ENCODE measurements at regions not wholly inside any gene's neighbourhood (a gene's known extent, or its start where the extent isn't known, plus 50 kb on each side); places are given as distances from the start of the nearest gene placed in this dataset.

DNA sequence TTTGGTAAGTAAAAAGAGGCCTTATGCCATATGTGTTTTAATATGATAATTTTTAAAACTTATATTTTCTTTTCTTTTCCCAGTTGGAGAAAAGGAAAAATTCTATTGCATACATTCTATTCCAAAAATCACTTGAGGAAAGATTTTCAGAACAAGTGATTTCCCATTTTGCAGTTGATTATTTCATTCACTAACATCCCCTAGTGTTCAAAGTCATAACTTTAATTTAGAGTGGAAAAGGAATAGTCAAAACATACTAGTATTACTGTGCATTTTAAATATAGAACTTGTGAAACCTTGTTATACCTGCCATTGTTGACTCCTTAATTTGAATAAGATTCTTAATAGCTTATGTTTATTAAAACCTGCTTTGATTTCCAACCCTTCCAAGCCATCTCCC is 1157.6 kb upstream of the ADGRL4 start:
- TF ChIP-seq, protein P1, sequence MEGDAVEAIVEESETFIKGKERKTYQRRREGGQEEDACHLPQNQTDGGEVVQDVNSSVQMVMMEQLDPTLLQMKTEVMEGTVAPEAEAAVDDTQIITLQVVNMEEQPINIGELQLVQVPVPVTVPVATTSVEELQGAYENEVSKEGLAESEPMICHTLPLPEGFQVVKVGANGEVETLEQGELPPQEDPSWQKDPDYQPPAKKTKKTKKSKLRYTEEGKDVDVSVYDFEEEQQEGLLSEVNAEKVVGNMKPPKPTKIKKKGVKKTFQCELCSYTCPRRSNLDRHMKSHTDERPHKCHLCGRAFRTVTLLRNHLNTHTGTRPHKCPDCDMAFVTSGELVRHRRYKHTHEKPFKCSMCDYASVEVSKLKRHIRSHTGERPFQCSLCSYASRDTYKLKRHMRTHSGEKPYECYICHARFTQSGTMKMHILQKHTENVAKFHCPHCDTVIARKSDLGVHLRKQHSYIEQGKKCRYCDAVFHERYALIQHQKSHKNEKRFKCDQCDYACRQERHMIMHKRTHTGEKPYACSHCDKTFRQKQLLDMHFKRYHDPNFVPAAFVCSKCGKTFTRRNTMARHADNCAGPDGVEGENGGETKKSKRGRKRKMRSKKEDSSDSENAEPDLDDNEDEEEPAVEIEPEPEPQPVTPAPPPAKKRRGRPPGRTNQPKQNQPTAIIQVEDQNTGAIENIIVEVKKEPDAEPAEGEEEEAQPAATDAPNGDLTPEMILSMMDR (IDR thresholded peaks at IDR 0.05; ENCODE audit: borderline replicate concordance, control extremely low read depth, extremely low read depth, insufficient read depth, missing control alignments): no peak
- DNase-seq (ENCODE audit: low spot score): no peak
- in situ Hi-C loops (cut with MboI; ENCODE audit: low sequenced_read_pairs, unreplicated experiment): no loop called here

DNA sequence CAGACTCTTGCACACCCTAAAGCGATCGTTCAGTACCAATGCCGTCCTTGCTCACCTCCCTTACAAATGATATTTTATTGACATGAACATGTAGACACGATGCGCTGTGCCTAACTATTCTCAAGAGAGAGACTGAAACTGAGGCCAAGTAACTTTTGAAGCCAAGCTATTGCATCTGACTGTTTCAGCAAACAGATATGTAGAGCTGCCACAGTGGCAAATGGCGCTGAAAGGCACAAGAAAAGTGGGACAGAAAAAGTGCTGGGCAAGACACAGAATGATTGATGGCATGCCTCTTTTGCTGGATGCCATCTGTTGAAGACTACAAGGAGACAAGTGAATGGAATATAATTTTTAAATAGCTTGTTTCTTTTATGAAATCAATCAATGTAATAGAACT is 1157.2 kb upstream of the ADGRL4 start:
- in situ Hi-C loops (cut with MboI; ENCODE audit: low sequenced_read_pairs, unreplicated experiment): no loop called here
- TF ChIP-seq, protein P1 (IDR thresholded peaks at IDR 0.05; ENCODE audit: borderline replicate concordance, control extremely low read depth, extremely low read depth, insufficient read depth, missing control alignments): no peak

DNA sequence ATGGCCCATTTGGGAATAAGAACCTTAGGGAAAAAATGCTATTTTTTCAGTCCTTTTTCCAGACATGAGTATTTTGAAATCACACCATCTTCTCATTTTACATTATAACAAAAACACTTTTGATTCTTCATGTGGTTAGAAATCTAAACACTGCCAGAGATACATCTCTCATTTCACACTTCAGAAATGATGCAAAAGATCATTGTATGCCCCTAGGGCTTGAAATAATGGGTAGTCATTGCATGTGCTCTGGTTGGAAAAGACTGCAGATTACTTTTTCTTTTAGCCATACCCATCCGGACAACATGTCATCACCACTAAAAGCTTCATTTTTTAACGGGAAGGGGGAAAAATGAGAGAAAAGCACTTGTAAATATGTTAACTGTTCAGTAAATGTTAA is 1152.2 kb upstream of the ADGRL4 start:
- in situ Hi-C loops (cut with MboI; ENCODE audit: low sequenced_read_pairs, unreplicated experiment): no loop called here
- no peak for DNase-seq (ENCODE audit: low spot score)
- TF ChIP-seq, protein P1 (IDR thresholded peaks at IDR 0.05; ENCODE audit: borderline replicate concordance, control extremely low read depth, extremely low read depth, insufficient read depth, missing control alignments): no peak

More for the DNA sequence above, 1157.2 kb upstream of the ADGRL4 start:
- DNase-seq (ENCODE audit: low spot score): no peak

DNA sequence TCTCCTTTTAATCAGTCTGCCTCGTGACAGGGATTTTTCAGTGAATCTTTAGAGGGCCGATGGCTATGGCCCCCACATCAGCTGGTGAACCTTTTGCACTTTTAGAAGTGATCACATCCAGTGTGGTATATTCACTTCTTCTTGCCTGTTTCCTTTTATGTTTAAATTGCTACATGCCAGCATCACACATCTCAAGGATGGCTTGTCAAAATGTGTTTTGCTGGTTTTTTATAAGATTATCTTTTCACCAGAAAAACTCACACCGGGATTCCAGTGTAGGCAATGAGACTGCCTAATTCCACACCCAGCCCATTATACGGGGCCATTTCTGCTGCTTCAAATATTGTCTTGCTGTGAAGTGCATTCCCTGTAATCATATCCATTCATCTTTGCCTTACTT is 1151.7 kb upstream of the ADGRL4 start:
- no peak for DNase-seq (ENCODE audit: low spot score)
- in situ Hi-C loops (cut with MboI; ENCODE audit: low sequenced_read_pairs, unreplicated experiment): no loop called here
- TF ChIP-seq, protein P1 (IDR thresholded peaks at IDR 0.05; ENCODE audit: borderline replicate concordance, control extremely low read depth, extremely low read depth, insufficient read depth, missing control alignments): no peak

DNA sequence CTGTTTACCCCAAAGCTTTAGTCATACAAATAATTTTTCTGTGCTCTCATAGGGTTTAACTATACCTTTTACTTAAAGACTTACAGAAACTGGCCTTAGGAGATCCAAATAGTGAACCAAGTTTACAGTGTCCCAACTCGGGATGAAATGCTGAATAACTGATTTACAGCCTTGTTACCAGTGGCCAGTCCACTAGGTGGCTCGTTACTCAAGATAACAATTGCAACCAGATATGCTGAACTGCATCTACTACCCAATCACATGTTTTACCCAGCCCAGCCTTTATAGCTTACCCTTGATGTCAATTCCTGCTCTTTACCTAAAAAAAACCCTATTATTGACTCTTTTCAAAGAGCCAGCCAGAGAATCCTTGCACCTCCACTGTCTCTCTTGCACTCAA is 1148.8 kb upstream of the ADGRL4 start:
- TF ChIP-seq, protein P1 (IDR thresholded peaks at IDR 0.05; ENCODE audit: borderline replicate concordance, control extremely low read depth, extremely low read depth, insufficient read depth, missing control alignments): no peak
- DNase-seq (ENCODE audit: low spot score): no peak
- in situ Hi-C loops (cut with MboI; ENCODE audit: low sequenced_read_pairs, unreplicated experiment): no loop called here

DNA sequence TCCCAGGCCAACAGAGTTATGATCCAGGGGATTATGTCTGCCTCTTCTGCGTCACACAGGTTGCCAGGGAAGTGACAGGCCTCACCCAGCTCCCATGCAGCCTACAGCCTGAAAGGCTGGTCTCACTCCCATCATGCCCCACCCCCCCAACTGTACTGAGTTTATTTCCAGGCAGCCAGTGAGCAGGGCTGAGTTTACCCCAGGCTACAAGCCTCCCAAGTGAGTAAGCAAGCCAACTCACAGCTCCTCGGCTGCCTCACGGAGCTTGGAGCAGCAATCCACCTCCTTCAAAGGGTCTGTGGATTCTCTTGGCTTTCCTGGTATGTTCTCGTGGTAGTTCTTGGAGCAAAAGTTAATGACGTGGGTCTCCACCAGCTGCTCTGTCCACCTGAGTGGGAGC is 1147.6 kb upstream of the ADGRL4 start:
- TF ChIP-seq, protein P1 (IDR thresholded peaks at IDR 0.05; ENCODE audit: borderline replicate concordance, control extremely low read depth, extremely low read depth, insufficient read depth, missing control alignments): no peak
- no peak for DNase-seq (ENCODE audit: low spot score)
- in situ Hi-C loops (cut with MboI; ENCODE audit: low sequenced_read_pairs, unreplicated experiment): no loop called here

DNA sequence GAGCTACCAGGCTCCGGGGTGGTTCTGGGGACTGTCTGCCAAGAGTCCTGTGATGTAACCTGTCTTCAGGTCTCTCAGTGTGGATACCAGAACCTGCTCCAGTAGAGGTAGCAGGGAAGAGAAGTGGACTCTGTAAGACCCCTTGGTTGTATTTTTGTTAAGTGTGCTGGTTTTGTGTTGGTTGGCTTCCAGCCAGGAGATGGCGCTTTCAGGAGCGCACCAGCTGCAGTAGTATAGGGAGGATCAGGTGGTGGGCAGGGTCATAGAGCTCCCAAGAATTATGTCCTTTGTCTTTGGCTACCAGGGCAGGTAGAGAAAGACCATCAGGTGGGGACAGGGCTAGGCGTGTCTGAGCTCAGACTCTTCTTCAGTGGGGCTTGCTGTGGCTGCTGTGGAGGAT is 1147.2 kb upstream of the ADGRL4 start:
- TF ChIP-seq, protein P1 (IDR thresholded peaks at IDR 0.05; ENCODE audit: borderline replicate concordance, control extremely low read depth, extremely low read depth, insufficient read depth, missing control alignments): no peak
- no peak for DNase-seq (ENCODE audit: low spot score)
- in situ Hi-C loops (cut with MboI; ENCODE audit: low sequenced_read_pairs, unreplicated experiment): no loop called here
